H1 (cell line): ENCODE measurements at regions not wholly inside any gene's neighbourhood (a gene's known extent, or its start where the extent isn't known, plus 50 kb on each side); places are given as distances from the start of the nearest gene placed in this dataset.

Source experiments
- CTCF ChIA-PET: fragments of 300-600 bp; sonication (Branson Sonifier 250); formaldehyde crosslinking; loops from one replicate; lab custom pipeline; 2021; ENCODE audit not compliant: partially characterized antibody; lab: Charles Lee
- POLR2A ChIA-PET: fragments of 300-600 bp; sonication (Branson Sonifier 250); formaldehyde crosslinking; loops from one replicate; lab custom pipeline; 2021; ENCODE audit warnings: inconsistent platforms; ENCODE audit not compliant: partially characterized antibody; lab: Charles Lee
- DNase-seq, 2 experiments: peaks; one replicate each; pipeline versions ENCODE4 v3.0.0 to v3.0.0-alpha.2; 2010 to 2022; ENCODE audit warnings: low spot score in 2 of 2, low read depth in 1 of 2, mixed read lengths in 1 of 2
- FAIRE-seq: peaks from 2 replicates; lab custom pipeline; 2011; peaks lifted over from hg19 to GRCh38; lab: Jason Lieb, UNC
- H2AFZ ChIP-seq: 2 replicates; pipeline ENCODE4 v1.8.1; 2012; ENCODE audit warnings: low read length, inconsistent platforms
- H2AK5ac ChIP-seq: 2 replicates; pipeline ENCODE4 v1.6.1; 2013; ENCODE audit warnings: low read depth, low read length
- H2BK120ac ChIP-seq: replicated peaks from 2 replicates; pipeline ENCODE3; 2013; ENCODE audit warnings: low read depth, low read length, inconsistent platforms
- H2BK12ac ChIP-seq: 2 replicates; pipeline ENCODE4 v1.6.1; 2013; ENCODE audit warnings: low read depth, low read length
- H2BK15ac ChIP-seq: 2 replicates; pipeline ENCODE4 v1.6.1; 2013; ENCODE audit warnings: low read length
- H2BK20ac ChIP-seq: 2 replicates; pipeline ENCODE4 v1.6.1; 2013; ENCODE audit warnings: low read length
- H2BK5ac ChIP-seq: 2 replicates; pipeline ENCODE4 v1.6.1; 2013; ENCODE audit warnings: low read depth, low read length
- H3K14ac ChIP-seq: 2 replicates; pipeline ENCODE4 v1.6.1; 2013; ENCODE audit warnings: inconsistent platforms; ENCODE audit not compliant: insufficient read length
- H3K18ac ChIP-seq: 2 replicates; pipeline ENCODE4 v1.6.1; 2013; ENCODE audit warnings: low read length; ENCODE audit errors: extremely low read depth
- H3K23ac ChIP-seq: 2 replicates; pipeline ENCODE4 v1.6.1; 2013; ENCODE audit warnings: inconsistent platforms; ENCODE audit not compliant: insufficient read length
- H3K23me2 ChIP-seq: 2 replicates; pipeline ENCODE4 v1.6.1; 2013; ENCODE audit warnings: low read depth, low read length
- H3K27ac ChIP-seq: 2 replicates; pipeline ENCODE4 v1.6.1; 2011; ENCODE audit warnings: low read depth, low read length, inconsistent platforms
- H3K27me3 ChIP-seq, 4 experiments: replicated peaks in 1 of 4; 1 replicate in 1 of 4; 2 replicates in 3 of 4; pipeline versions ENCODE4 v1.6.1 to v1.8.1; 2011 to 2013; ENCODE audit warnings: low read length in 3 of 4, mild to moderate bottlenecking in 3 of 4, inconsistent platforms in 2 of 4, mixed read lengths in 2 of 4, moderate library complexity in 1 of 4; ENCODE audit not compliant: control insufficient read depth in 3 of 4, insufficient read depth in 3 of 4; ENCODE audit errors: extremely low read depth in 1 of 4
- H3K36me3 ChIP-seq, 4 experiments: 2 replicates each; pipeline versions ENCODE4 v1.6.1 to v1.8.1; 2011 to 2013; ENCODE audit warnings: mild to moderate bottlenecking in 4 of 4, low read length in 3 of 4, moderate library complexity in 2 of 4, control low read depth in 1 of 4, inconsistent platforms in 1 of 4; ENCODE audit not compliant: insufficient read depth in 4 of 4, control insufficient read depth in 2 of 4
- H3K4ac ChIP-seq: replicated peaks from 2 replicates; pipeline ENCODE3; 2013; ENCODE audit warnings: low read length, low read depth, mixed read lengths, inconsistent platforms; ENCODE audit not compliant: insufficient read length
- H3K4me1 ChIP-seq, 4 experiments: replicated peaks in 1 of 4; 1 replicate in 1 of 4; 2 replicates in 3 of 4; pipeline versions ENCODE4 v1.6.1 to v1.8.1; 2011 to 2013; ENCODE audit warnings: low read length in 3 of 4, inconsistent platforms in 2 of 4, mixed read lengths in 1 of 4; ENCODE audit not compliant: insufficient read depth in 4 of 4, control insufficient read depth in 3 of 4
- H3K4me2 ChIP-seq, 2 experiments: 2 replicates each; pipeline versions ENCODE4 v1.6.1 to v1.8.1; 2011 to 2013; ENCODE audit warnings: low read depth in 2 of 2, low read length in 2 of 2, control low read depth in 1 of 2, inconsistent platforms in 1 of 2, mild to moderate bottlenecking in 1 of 2; ENCODE audit not compliant: insufficient read depth in 1 of 2
- H3K4me3 ChIP-seq, 4 experiments: fragments of 200-600, 300-600 bp in 1 of 4; sonication (generic), shearing (Covaris generic), sonication (Bioruptor Twin) in 1 of 4; 2 replicates each; pipeline versions ENCODE4 v1.5.1 to v1.8.1; 2011 to 2016; ENCODE audit warnings: low read length in 4 of 4, low read depth in 3 of 4, control low read depth in 2 of 4, inconsistent platforms in 2 of 4, mild to moderate bottlenecking in 2 of 4, mixed read lengths in 1 of 4, moderate library complexity in 1 of 4; ENCODE audit not compliant: insufficient read depth in 2 of 4; ENCODE audit errors: extremely low read depth in 1 of 4
- H3K56ac ChIP-seq: replicated peaks from 2 replicates; pipeline ENCODE3; 2013; ENCODE audit warnings: low read depth, mild to moderate bottlenecking, mixed read lengths, low read length, inconsistent platforms; ENCODE audit not compliant: insufficient read length
- H3K79me1 ChIP-seq: 2 replicates; pipeline ENCODE4 v1.6.1; 2013; ENCODE audit warnings: low read depth, low read length, control low read depth
- H3K79me2 ChIP-seq, 2 experiments: 2 replicates each; pipeline versions ENCODE4 v1.6.1 to v1.8.1; 2012 to 2013; ENCODE audit warnings: low read length in 2 of 2, mild to moderate bottlenecking in 2 of 2, inconsistent platforms in 1 of 2; ENCODE audit not compliant: insufficient read depth in 2 of 2, control insufficient read depth in 1 of 2
- H3K9ac ChIP-seq, 4 experiments: replicated peaks in 1 of 4; 1 replicate in 1 of 4; 2 replicates in 3 of 4; pipeline versions ENCODE4 v1.6.1 to v1.8.1; 2011 to 2013; ENCODE audit warnings: low read depth in 3 of 4, low read length in 3 of 4, control low read depth in 2 of 4, mild to moderate bottlenecking in 2 of 4, moderate library complexity in 2 of 4, inconsistent platforms in 1 of 4; ENCODE audit errors: extremely low read depth in 1 of 4
- H3K9me3 ChIP-seq, 2 experiments: 2 replicates each; pipeline versions ENCODE4 v1.6.1 to v1.8.1; 2012 to 2013; ENCODE audit warnings: mild to moderate bottlenecking in 2 of 2, moderate library complexity in 2 of 2, control low read depth in 1 of 2, inconsistent platforms in 1 of 2, low read depth in 1 of 2, low read length in 1 of 2, mixed read lengths in 1 of 2; ENCODE audit not compliant: insufficient read depth in 2 of 2
- H4K20me1 ChIP-seq, 2 experiments: replicated peaks in 1 of 2; 2 replicates each; pipeline versions ENCODE3 to v1.8.1; 2011 to 2013; ENCODE audit warnings: inconsistent platforms in 2 of 2, low read length in 2 of 2, mild to moderate bottlenecking in 1 of 2; ENCODE audit not compliant: insufficient read depth in 2 of 2, control insufficient read depth in 1 of 2
- H4K5ac ChIP-seq: 2 replicates; pipeline ENCODE4 v1.6.1; 2013; ENCODE audit warnings: low read length, low read depth, mixed read lengths, inconsistent platforms; ENCODE audit not compliant: insufficient read length
- H4K8ac ChIP-seq: 2 replicates; pipeline ENCODE4 v1.8.0; 2013; ENCODE audit warnings: mild to moderate bottlenecking, moderate library complexity, low read length, inconsistent platforms; ENCODE audit not compliant: insufficient read depth; ENCODE audit errors: extremely low read depth
- H4K91ac ChIP-seq: replicated peaks from 2 replicates; pipeline ENCODE3; 2013; ENCODE audit warnings: low read length, mixed read lengths, inconsistent platforms; ENCODE audit not compliant: insufficient read length
- BACH1 ChIP-seq: IDR thresholded peaks from 2 replicates; pipeline ENCODE4 v1.6.1; 2012; ENCODE audit warnings: low read length, improper control_type of control experiment
- CBX5 ChIP-seq: fragments of 300-800, 300-1000 bp; sonication (generic); IDR thresholded peaks from 2 replicates; pipeline ENCODE4 v1.7.1; 2016; ENCODE audit warnings: antibody characterized with exemption, low read length, low read depth
- CREB1 ChIP-seq: IDR thresholded peaks from 2 replicates; pipeline ENCODE4 v1.6.1; 2012; ENCODE audit warnings: inconsistent platforms
- EGR1 ChIP-seq: IDR thresholded peaks from 2 replicates; pipeline ENCODE4 v1.6.1; 2011; ENCODE audit warnings: low read depth, low read length, borderline replicate concordance
- FOSL1 ChIP-seq: IDR thresholded peaks from 2 replicates; pipeline ENCODE4 v1.6.1; 2011; ENCODE audit warnings: mild to moderate bottlenecking, low read depth, low read length, moderate library complexity; ENCODE audit not compliant: insufficient read depth
- HDAC6 ChIP-seq: IDR thresholded peaks from one replicate; pipeline ENCODE4 v1.7.1; 2012; ENCODE audit warnings: low read depth, mild to moderate bottlenecking, inconsistent platforms, low read length, moderate library complexity
- JUND ChIP-seq: IDR thresholded peaks from 2 replicates; pipeline ENCODE4 v1.6.1; 2011; ENCODE audit warnings: mild to moderate bottlenecking, improper control_type of control experiment, low read length
- NANOG ChIP-seq: IDR thresholded peaks from 2 replicates; pipeline ENCODE4 v1.6.1; 2011; ENCODE audit warnings: low read length, low read depth, mild to moderate bottlenecking, inconsistent platforms; ENCODE audit not compliant: insufficient read depth, poor library complexity, severe bottlenecking
- POU5F1 ChIP-seq: IDR thresholded peaks from 2 replicates; pipeline ENCODE4 v1.6.1; 2011; ENCODE audit warnings: low read depth, mild to moderate bottlenecking, low read length, moderate library complexity
- SUZ12 ChIP-seq: fragments of 200-600 bp; sonication (generic); IDR thresholded peaks from 2 replicates; pipeline ENCODE4 v1.6.1; 2012; ENCODE audit warnings: mild to moderate bottlenecking, inconsistent platforms, low read length, moderate library complexity, mixed read lengths
- TEAD4 ChIP-seq: IDR thresholded peaks from 2 replicates; pipeline ENCODE4 v1.6.1; 2012; ENCODE audit warnings: low read depth, low read length, inconsistent platforms, mixed read lengths
- USF2 ChIP-seq: IDR thresholded peaks from 2 replicates; pipeline ENCODE4 v1.6.1; 2011; ENCODE audit warnings: low read length, improper control_type of control experiment

GRCh38 chr2:228433721-228434120 lies 252.2 kb upstream of the SPHKAP start:
- Histone ChIP-seq H3K4me3 (no peak overlapping the region), H3K9ac (no peak overlapping the region), H2BK120ac (no peak overlapping the region), H3K4ac (no peak overlapping the region), H2AK5ac (no peak overlapping the region), H2BK5ac (no peak overlapping the region), H2BK20ac (no peak overlapping the region), H3K27me3 (no peaks in the 10 kb centered on the region), H3K79me2 (no peaks in the 10 kb centered on the region), H3K23me2 (no peaks in the 10 kb centered on the region; the same call in 1 of the 2 replicates), H3K4me2 (no peak overlapping the region), H3K79me1 (no peaks in the 10 kb centered on the region), H3K27ac (no peak overlapping the region), H2BK15ac (no peak overlapping the region), H3K14ac (no peak overlapping the region), H4K8ac (no peak overlapping the region), H3K36me3 (no peaks in the 10 kb centered on the region), H3K4me1 (no peaks in the 10 kb centered on the region), H4K20me1 (no peaks in the 10 kb centered on the region), H4K5ac (no peak overlapping the region), H2AFZ (no peak overlapping the region), H2BK12ac (no peak overlapping the region), H4K91ac (no peak overlapping the region), H3K23ac (no peak overlapping the region), H3K9me3 (no peaks in the 10 kb centered on the region), H3K18ac (no peak overlapping the region)
- POLR2A ChIA-PET = no interaction called here
- CTCF ChIA-PET = no interaction called here
- no peak for DNase-seq
- FAIRE-seq = no peak
- TF ChIP-seq USF2 = no peak
- TF ChIP-seq CREB1 = no peak
- no peak for TF ChIP-seq HDAC6
- TF ChIP-seq EGR1 = no peak
- TF ChIP-seq TEAD4 = no peak
- no peak for TF ChIP-seq JUND
- no peak for TF ChIP-seq NANOG
- TF ChIP-seq CBX5 = no peak
- TF ChIP-seq BACH1 = no peak
- TF ChIP-seq POU5F1 = no peak
- TF ChIP-seq SUZ12 = no peak
- no peak for TF ChIP-seq FOSL1
- TF ChIP-seq, all 59 proteins: peak for 0
- no peak overlapping the region for H3K56ac ChIP-seq
